WTC11 (cell line): ENCODE measurements at regions not wholly inside any gene's neighbourhood (a gene's known extent, or its start where the extent isn't known, plus 50 kb on each side); places are given as distances from the start of the nearest gene placed in this dataset.

Source experiments
- ATAC-seq: fragments of 200-7000 bp; cut with Tn5 transposase; 2 replicates; pipeline ENCODE4 v1.10.0; 2021; ENCODE audit warnings: mild to moderate bottlenecking, moderate library complexity
- CTCF ChIA-PET: fragments of 300-600 bp; sonication (Branson Sonifier 250); formaldehyde crosslinking; loops from one replicate; lab custom pipeline; 2021; ENCODE audit warnings: antibody characterized with exemption; lab: Charles Lee
- POLR2A ChIA-PET: fragments of 350-600 bp; sonication (Branson Sonifier 250); formaldehyde crosslinking; loops from one replicate; lab custom pipeline; 2021; ENCODE audit warnings: antibody characterized with exemption; lab: Charles Lee
- DNase-seq: peaks from one replicate; pipeline ENCODE4 v3.0.0; 2021; ENCODE audit warnings: low spot score
- H3K27ac Mint-ChIP-seq: 2 replicates; pipeline ENCODE4 v1.8.0; 2021; ENCODE audit warnings: mixed read lengths
- H3K27me3 Mint-ChIP-seq: 2 replicates; pipeline ENCODE4 v1.8.0; 2021; ENCODE audit warnings: low read depth, mild to moderate bottlenecking, moderate library complexity, mixed read lengths
- H3K36me3 Mint-ChIP-seq: 2 replicates; pipeline ENCODE4 v1.8.0; 2021; ENCODE audit warnings: mixed read lengths
- H3K4me1 Mint-ChIP-seq: 2 replicates; pipeline ENCODE4 v1.8.0; 2022; ENCODE audit warnings: mixed read lengths
- H3K4me3 Mint-ChIP-seq: 2 replicates; pipeline ENCODE4 v1.8.0; 2021; ENCODE audit warnings: mild to moderate bottlenecking, moderate library complexity, mixed read lengths
- H3K9me3 Mint-ChIP-seq: 2 replicates; pipeline ENCODE4 v1.8.0; 2021; ENCODE audit warnings: mixed read lengths
- AR ChIP-seq: fragments of 250-450 bp; sonication (Bioruptor Pico); IDR thresholded peaks from 2 replicates; pipeline ENCODE4 v1.9.0; 2021; ENCODE audit warnings: mild to moderate bottlenecking
- ERG ChIP-seq: fragments of 250-450 bp; sonication (Bioruptor Pico); IDR thresholded peaks from 2 replicates; pipeline ENCODE4 v1.8.0; 2021; ENCODE audit warnings: mild to moderate bottlenecking
- FOXP4 ChIP-seq: sonication (generic); formaldehyde crosslinking; IDR thresholded peaks from 2 replicates; pipeline ENCODE4 v1.8.0; 2022; ENCODE audit warnings: mild to moderate bottlenecking, missing genetic modification reagents
- JAZF1 ChIP-seq: fragments of 250-450 bp; sonication (Bioruptor Pico); IDR thresholded peaks from 2 replicates; pipeline ENCODE4 v1.9.0; 2021; ENCODE audit warnings: moderate library complexity, mild to moderate bottlenecking, inconsistent platforms
- MYBL2 ChIP-seq: sonication (generic); formaldehyde crosslinking; IDR thresholded peaks from 2 replicates; pipeline ENCODE4 v1.8.1; 2023; ENCODE audit warnings: mild to moderate bottlenecking, moderate library complexity, missing genetic modification reagents
- NFATC4 ChIP-seq: fragments of 250-450 bp; sonication (Bioruptor Pico); IDR thresholded peaks from 2 replicates; pipeline ENCODE4 v1.9.0; 2021; ENCODE audit warnings: mild to moderate bottlenecking
- RELA ChIP-seq: sonication (generic); formaldehyde crosslinking; IDR thresholded peaks from 2 replicates; pipeline ENCODE4 v1.8.1; 2022; ENCODE audit warnings: missing genetic modification reagents, mild to moderate bottlenecking, borderline replicate concordance
- SMAD4 ChIP-seq: sonication (generic); formaldehyde crosslinking; IDR thresholded peaks from 2 replicates; pipeline ENCODE4 v1.8.0; 2022; ENCODE audit warnings: mild to moderate bottlenecking, missing genetic modification reagents
- TCF7 ChIP-seq: sonication (generic); formaldehyde crosslinking; IDR thresholded peaks from 2 replicates; pipeline ENCODE4 v1.8.0; 2022; ENCODE audit warnings: mild to moderate bottlenecking, low read depth, missing genetic modification reagents, moderate library complexity
- ZNF281 ChIP-seq: sonication (generic); formaldehyde crosslinking; IDR thresholded peaks from 2 replicates; pipeline ENCODE4 v1.8.0; 2023; ENCODE audit warnings: mild to moderate bottlenecking, missing genetic modification reagents
- ZNF317 ChIP-seq: sonication (generic); formaldehyde crosslinking; IDR thresholded peaks from 2 replicates; pipeline ENCODE4 v1.8.1; 2023; ENCODE audit warnings: low read depth, mild to moderate bottlenecking, moderate library complexity, missing genetic modification reagents, borderline replicate concordance
- ZNF396 ChIP-seq: fragments of 250-450 bp; sonication (Bioruptor Pico); IDR thresholded peaks from 2 replicates; pipeline ENCODE4 v1.8.0; 2021; ENCODE audit warnings: mild to moderate bottlenecking, moderate library complexity, borderline replicate concordance
- ZNF532 ChIP-seq: fragments of 250-450 bp; sonication (Bioruptor Pico); IDR thresholded peaks from 2 replicates; pipeline ENCODE4 v1.9.0; 2021; ENCODE audit warnings: mild to moderate bottlenecking, borderline replicate concordance
- ZSCAN18 ChIP-seq: fragments of 250-450 bp; sonication (Bioruptor Pico); IDR thresholded peaks from 2 replicates; pipeline ENCODE4 v2.1.2; 2022; ENCODE audit warnings: mild to moderate bottlenecking, moderate library complexity

- no peak for DNase-seq
- no peak for TF ChIP-seq FOXP4 (CRISPR knock-in tag)
- TF ChIP-seq TCF7 (CRISPR knock-in tag): no peak
- no peak for TF ChIP-seq ZNF532 (CRISPR knock-in tag)
- no peak for TF ChIP-seq SMAD4 (CRISPR knock-in tag)
- TF ChIP-seq NFATC4 (CRISPR knock-in tag): no peak
- TF ChIP-seq ZNF281 (CRISPR knock-in tag): no peak
- TF ChIP-seq MYBL2: no peak
- no peak for TF ChIP-seq RELA
- no peak for TF ChIP-seq ZNF396 (CRISPR knock-in tag)
- TF ChIP-seq ERG: no peak
- no peak for TF ChIP-seq JAZF1 (CRISPR knock-in tag)
- TF ChIP-seq ZSCAN18 (CRISPR knock-in tag): no peak
- no peak for TF ChIP-seq ZNF317 (CRISPR knock-in tag)
- no peak for TF ChIP-seq AR (CRISPR knock-in tag)
- Mint-ChIP-seq H3K4me3 (no peak overlapping the region), H3K27ac (no peak overlapping the region), H3K9me3 (peaks cover 11% of the 10 kb centered on the region), H3K27me3 (no peaks in the 10 kb centered on the region), H3K4me1 (peaks cover 10% of the 10 kb centered on the region), H3K36me3 (peaks cover 3% of the 10 kb centered on the region; the same call in 1 of the 2 replicates)
- ChIA-PET CTCF (no interaction called here), POLR2A (no interaction called here)
- ATAC-seq: no peak
These were observed 155.0 kb upstream of the ANKRD50 start for GRCh38 chr4:124867536-124867935.
